Hippocampal formation (tissue), 2 donors: ENCODE measurements at regions not wholly inside any gene's neighbourhood (a gene's known extent, or its start where the extent isn't known, plus 50 kb on each side); places are given as distances from the start of the nearest gene placed in this dataset.

Source experiments
- DNase-seq, 2 donors: peaks; one replicate each; lab custom pipeline; 2025; lab: John Stamatoyannopoulos, UW

DNA sequence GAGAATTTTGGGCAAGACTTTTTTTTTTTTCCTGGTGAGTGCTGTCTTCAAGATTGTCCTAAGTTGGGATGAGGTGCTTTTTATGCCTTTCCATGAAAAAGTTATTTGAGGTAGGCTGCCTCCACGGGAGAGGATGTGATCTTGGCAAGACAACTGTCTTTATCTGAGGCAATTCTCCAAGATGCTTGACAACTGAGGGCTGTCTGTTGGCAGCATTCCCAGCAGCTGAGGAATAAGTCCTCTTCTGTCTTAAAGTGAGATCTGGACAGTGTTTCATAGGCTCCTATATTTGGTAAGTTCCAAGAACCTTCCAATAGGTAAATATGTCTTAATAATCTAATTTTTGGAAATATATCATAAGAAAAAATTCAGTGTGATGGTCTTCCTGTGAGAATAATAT is 662.0 kb downstream of the CDH11 start:
- no peak for DNase-seq

- no peak for DNase-seq
Measured at GRCh38 chr16:64459402-64459801, 662.5 kb downstream of the CDH11 start.

DNA sequence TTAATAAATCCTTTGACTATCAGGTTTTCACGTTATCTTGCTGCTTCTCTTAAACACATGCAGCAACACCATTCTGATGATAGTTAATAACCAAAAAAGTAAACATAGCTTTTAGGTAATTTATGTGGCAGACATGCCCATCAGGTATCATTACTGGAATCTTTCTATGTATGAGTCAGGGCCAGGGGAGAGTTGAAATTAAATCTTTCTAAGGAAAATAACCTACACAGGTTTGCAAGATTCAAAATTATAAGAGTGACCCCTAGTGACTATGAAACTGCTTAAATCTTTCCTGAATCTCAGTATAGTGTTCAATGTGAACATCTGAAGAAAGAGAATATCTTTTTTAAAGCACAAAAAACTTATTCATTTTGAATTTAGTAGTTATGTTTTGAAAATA is 666.6 kb downstream of the CDH11 start:
- DNase-seq = peak in 1 of 2 donors; percentile 8

- no peak for DNase-seq
Measured at GRCh38 chr16:64453646-64454045, 668.2 kb downstream of the CDH11 start.

DNA sequence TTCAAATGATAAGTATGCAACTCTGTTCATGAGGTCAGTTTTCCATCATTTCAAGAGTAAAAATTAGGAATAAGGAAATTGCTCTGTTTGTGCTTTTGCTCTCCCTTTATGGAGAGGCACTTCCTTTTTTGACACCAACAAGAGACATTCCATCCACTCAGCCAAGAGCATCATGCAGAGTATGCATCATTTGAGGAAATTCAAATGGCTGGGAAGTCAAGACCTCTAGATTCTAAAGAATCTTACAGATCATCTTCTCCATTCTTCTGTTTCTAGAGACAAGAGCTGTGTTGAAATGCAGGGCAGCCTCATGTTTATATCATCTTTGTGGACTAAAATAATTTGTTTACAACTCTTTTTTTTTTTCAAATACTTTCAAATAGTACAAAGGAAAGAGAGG is 669.4 kb downstream of the CDH11 start:
- DNase-seq = no peak

DNA sequence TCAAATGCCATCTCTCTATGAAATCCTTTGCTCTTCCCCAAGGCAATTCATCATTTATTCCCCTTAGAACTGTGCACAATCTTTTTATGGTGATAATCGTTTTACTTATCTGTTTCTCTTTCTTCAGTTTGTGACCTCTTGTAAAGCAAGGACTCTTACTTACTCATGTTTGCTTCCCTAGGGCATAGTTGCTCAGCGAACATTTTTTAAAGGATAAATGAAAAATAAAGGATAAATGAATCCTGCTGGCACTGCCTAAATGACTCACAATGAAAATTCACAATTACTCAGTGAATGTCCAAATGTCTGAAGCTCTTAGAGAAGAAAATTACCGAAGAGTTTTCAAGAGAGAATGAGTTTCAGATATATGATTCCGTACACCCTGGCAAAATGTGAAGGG is 671.7 kb downstream of the CDH11 start:
- DNase-seq = no peak

DNA sequence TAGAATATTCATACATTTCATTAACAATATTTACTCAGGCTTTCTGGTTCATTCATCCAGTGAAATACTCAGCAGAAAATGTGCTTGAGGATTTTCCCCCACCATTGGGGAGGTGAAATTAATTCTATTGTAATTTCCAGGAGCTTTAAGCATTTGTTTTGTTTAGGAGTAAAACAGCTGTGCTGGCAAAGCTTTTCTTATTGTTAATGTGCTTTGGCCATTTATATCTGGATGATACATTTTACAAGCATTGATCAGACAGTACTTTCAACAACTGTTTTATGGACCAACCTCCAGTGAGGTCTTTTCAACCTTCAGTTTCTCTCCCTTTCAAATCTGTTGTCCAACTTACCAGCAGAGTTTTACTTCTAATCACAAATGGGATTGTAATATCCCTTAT is 672.4 kb downstream of the CDH11 start:
- no peak for DNase-seq

DNA sequence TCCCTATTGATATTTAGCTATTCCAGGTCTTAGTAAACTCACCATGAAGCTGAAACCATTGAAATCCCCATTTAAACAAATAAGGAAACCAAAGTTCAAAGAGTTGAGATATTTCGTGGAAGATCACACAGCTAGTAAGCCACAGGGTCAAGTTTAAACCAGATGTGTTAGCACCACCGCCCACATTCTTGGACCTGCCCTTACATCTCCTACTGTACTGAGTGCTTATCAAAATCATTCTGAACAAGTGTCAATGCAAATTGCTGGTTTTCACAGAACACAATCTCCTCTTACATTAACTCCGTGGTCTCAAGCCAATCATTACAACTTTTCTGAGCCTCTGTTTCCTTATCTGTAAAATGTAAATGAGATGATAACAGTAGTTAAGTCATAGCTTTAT is 676.2 kb downstream of the CDH11 start:
- DNase-seq = no peak

DNA sequence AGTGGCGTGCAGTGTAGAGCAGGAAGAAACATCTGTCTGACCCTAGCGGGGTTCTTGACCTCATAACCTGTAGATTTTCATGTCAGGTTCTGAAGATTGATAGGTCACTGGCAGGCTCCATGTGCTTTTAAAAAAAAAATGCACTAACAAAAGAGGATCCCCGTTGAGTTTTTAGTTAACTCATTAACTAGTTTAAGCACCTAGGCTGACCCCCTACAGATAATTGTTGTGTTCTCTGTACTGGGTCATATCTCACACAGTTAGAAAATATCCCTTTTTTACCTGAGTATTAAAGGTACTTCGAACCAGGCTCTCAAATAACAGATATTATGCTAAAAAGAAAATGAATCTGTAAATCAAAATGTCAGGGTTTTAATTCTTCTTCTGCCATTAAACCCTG is 676.6 kb downstream of the CDH11 start:
- DNase-seq = no peak

DNA sequence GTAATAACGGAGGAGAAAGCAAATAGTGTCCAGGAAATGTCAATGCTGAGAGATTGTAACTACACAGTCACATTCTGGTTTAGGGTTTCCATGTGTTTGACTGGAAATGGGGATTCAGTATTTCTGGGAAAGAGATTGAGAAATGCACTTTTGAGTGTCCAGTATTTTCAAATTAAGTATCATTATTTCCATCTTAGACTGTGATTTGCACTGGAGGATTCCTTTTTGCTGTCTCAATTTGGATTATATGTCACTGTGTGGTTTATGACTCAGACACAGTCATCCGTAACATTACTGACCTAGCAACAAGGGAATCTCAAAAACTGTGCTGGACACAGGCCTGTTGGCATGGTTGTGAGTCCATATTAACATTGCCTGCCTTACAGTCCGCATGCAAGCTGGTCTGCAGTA is 681.4 kb downstream of the CDH11 start:
- no peak for DNase-seq

DNA sequence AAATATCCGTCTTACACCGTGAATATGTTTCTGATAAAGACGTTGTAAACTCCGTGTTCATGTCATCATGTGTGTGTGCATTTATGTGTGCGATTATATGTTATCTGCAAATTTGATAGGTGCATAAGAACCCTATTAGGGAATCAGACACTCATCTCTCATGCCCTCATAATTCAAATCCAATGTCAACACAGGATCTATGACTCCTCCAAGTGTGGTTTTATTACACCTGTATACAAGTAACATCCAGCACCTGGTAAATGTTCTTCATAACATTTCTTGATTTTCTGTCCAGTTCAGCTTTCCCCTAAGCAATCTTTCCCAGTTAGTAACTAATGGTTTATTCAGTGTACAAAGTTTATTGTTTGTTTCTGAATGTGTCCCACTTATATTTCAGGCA is 681.9 kb downstream of the CDH11 start:
- no peak for DNase-seq

- no peak for DNase-seq
Measured at GRCh38 chr16:64437706-64438324, 684.0 kb downstream of the CDH11 start.

DNA sequence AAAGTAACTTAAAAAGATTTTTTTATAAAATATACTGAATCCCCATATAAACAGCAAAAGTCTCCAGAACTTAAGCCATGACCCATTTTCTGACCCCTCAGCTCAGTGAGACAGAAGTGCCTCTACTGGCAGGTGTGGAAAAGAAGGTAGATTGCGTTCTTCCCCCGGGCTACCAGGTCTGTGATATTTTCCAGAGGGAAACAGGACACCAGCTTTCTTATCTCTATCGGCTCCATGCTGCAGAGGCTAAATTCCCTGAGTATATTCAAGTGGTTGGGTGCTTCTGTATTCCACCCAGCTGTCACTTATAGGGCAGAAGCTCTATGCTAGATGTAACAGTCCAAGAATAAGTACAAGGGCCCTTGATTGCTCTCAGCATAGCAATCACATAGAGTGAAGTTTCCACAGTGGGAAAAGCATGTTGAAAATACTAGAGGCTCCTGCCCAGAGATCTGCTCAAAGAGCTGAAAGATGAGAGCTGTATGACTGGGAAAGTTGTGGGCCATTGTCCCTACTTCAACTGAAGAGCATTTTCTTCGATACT is 687.3 kb downstream of the CDH11 start:
- no peak for DNase-seq

DNA sequence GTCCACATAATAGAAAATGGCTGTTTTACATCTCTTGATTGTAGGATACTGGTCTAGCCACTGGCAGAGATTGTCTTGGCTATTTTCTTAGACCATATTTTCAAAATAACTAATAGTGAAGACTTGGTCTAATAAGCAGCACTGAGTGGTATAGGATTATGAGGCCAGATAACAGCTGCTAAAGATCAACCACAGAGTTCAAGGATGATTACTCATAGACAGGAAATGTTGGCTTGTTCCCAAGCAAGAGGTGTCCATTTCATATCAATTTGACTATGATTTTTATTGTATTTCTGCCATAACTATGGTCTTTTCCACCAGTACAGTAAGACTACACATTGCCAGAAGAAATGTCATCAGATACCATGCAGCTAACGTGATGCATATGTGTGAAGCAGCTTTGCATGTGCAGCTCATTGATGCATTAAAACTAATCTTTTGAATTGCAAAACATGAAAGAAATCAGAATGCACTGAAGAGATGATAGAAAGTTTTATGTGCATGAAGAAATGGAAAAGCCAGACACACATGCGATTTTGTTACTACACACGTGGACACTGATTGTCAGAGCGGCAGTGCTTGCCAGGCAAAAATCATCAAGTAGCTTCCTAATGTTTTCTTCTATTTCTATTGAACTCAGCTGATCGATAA is 693.3 kb downstream of the CDH11 start:
- DNase-seq = no peak

GRCh38 chr16:64426131-64426666 is 695.7 kb downstream of the CDH11 start:
- DNase-seq = no peak

DNA sequence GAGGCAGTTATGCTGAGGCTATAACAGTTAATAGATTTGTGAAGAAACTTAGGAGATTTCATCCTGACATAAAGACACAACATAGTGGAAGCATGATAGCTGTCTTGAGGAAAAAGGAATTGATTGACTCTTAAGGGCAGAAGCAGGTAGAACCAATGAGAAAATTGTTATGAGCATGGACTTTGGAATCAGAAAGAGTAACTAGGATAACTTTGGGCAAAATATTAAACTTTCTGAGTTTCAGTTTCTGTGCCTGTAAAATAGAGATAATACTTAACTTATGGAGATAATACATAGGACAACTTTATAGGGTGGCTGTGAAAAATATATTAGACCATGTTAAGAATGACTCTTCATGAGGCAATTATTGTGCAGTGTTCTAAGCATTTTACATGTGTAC is 696.5 kb downstream of the CDH11 start:
- DNase-seq = no peak

GRCh38 chr16:64422259-64422658 is 699.6 kb downstream of the CDH11 start:
- DNase-seq = no peak

DNA sequence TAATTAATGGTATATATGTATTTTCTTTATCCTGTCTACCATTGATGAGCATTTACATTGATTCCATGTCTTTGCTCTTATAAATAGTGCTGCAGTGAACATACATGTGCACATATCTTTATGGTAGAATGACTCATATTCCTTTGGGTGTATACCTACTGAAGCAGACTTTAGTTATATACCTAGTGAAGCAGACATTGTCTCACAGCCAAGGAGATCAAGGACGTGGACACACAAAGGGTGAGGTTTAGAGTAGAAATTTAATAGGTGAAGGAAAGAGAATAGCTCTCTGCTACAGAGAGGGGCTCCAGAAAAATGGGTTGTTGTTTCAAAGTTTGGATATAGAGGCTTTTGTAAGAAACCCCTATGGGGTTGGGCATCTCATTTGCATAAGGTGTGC is 700.3 kb downstream of the CDH11 start:
- no peak for DNase-seq

DNA sequence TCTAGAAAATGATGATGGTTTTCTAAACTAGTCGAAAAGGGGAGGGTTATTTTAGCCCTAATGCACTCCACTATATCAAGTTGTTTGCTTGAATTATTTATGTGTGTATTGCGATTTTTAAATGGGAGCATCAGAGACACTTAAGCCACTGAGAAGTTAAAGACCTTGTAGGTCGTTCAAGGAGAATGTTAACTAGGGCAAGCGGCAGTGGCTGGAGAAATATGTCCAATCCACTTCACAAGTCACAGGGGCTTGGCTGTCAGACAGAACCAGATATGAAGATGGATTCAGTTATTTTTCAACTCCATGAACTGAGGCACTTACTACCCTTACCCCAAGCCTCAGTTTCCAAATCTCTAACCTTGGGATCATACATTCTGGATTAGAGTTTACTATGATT is 702.0 kb downstream of the CDH11 start:
- DNase-seq = no peak

DNA sequence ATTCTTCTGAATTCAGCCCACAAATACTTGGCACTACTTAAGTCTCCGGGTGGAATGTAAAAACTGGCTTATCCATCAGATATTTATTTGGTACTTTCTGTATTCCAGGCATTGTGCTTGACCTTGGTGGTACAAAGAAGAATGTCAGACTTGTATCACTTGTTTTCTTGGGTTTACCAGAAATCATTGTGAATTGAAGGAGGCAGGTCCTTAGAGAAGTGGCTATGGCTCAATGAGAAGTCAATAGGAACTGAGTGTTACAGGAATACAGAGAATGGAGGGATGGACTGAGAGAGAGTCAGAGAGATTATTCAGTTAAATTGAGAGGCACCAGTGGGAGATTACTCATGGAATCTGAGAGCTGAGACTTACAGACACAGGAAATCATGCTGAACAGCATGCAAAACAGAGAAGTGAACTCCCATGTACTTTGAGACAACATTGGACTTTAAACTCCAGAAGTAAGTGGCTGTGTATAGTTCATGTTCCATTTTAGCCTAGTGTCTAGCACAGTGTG is 704.1 kb downstream of the CDH11 start:
- DNase-seq = no peak

GRCh38 chr16:64416216-64417005 is 705.5 kb downstream of the CDH11 start:
- DNase-seq = peak in 1 of 2 donors; percentile 37

- DNase-seq = no peak
Measured at GRCh38 chr16:64412578-64413280, 709.1 kb downstream of the CDH11 start.
